ENCODE measurements at regions not wholly inside any gene's neighbourhood (a gene's known extent, or its start where the extent isn't known, plus 50 kb on each side); places are given as distances from the start of the nearest gene placed in this dataset.

DNA sequence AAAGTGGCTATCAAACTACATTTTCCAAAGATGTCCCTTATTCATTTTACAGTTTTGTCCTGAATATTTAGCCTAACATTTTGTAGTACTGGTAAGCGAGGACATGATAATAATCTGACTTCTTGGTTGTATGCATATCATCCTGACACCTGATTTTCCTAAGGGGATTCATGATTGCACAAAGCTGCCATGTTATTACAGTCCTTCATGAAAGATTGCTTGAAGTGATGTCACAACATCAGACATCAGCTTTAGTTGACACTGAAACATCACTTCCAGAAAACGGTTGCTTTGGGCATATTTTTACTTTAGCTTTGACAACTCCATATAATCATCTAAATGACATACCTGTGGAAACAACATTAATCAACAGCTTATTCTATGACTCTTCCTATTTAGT lies 188.7 kb upstream of the PABPC4L start:
- Histone ChIP-seq H3K4me1 (ENCODE audit: control insufficient read depth, extremely low read depth, insufficient read depth, low read length) (no peaks in the 10 kb centered on the region), H4K20me1 (replicated peaks; ENCODE audit: control insufficient read depth, extremely low read depth, insufficient read depth, low read length) (no peaks in the 10 kb centered on the region), H3K4me3 (replicated peaks in 1 of 3; ENCODE audit: insufficient read depth in 1 of 3, low read depth in 1 of 3, low read length in 3 of 3) (no peak overlapping the region), H3K27me3 (ENCODE audit: control insufficient read depth in 2 of 2, insufficient read depth in 2 of 2, low read length in 2 of 2) (no peaks in the 10 kb centered on the region), H2AFZ (ENCODE audit: low read depth, low read length) (no peak overlapping the region), H3K4me2 (ENCODE audit: insufficient read depth, low read length) (no peak overlapping the region), H3K36me3 (ENCODE audit: control insufficient read depth in 2 of 2, extremely low read depth in 1 of 2, insufficient read depth in 2 of 2, low read length in 2 of 2) (no peaks in the 10 kb centered on the region), H3K79me2 (ENCODE audit: control insufficient read depth, insufficient read depth, low read length) (no peaks in the 10 kb centered on the region), H3K9ac (replicated peaks; ENCODE audit: extremely low read depth, insufficient read depth, low read length) (no peak overlapping the region), H3K27ac (ENCODE audit: insufficient read depth, low read depth, low read length) (no peak overlapping the region), H3K9me1 (replicated peaks; ENCODE audit: control insufficient read depth, extremely low read depth, insufficient read depth, low read length) (no peaks in the 10 kb centered on the region), H3K9me3 (replicated peaks; ENCODE audit: control insufficient read depth, insufficient read depth, low read length) (no peaks in the 10 kb centered on the region)
- intact Hi-C loops (cut with micrococcal nuclease) (no loop called here), dilution Hi-C loops (cut with MboI; ENCODE audit: extremely low pct_ligation_motif_present, low sequenced_read_pairs) (no loop called here)
- BruUV-seq (replicated peaks): no TSS peak
- POLR2A ChIA-PET: no interaction called here
- CTCF ChIA-PET: interaction anchor here (0.8 kb wide), 1 partner anchor 9 kb away, joined by 3 read pairs; no protein-coding TSS in a partner anchor
- TF ChIP-seq, protein P1, sequence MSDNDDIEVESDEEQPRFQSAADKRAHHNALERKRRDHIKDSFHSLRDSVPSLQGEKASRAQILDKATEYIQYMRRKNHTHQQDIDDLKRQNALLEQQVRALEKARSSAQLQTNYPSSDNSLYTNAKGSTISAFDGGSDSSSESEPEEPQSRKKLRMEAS (IDR thresholded peaks at IDR 0.05; ENCODE audit: insufficient read depth, insufficient read length): no peak
- TF ChIP-seq JUN (IDR thresholded peaks at IDR 0.05; ENCODE audit: borderline replicate concordance, insufficient read depth, insufficient read length, low read depth) (no peak), GATA2 (IDR thresholded peaks at IDR 0.05; ENCODE audit: insufficient read depth, insufficient read length, low read depth, low read length) (no peak), FOS (IDR thresholded peaks at IDR 0.05; ENCODE audit: borderline replicate concordance, insufficient read depth, low read length) (no peak), POLR2A (IDR thresholded peaks at IDR 0.05; ENCODE audit: low read depth, low read length) (no peak), MYC (IDR thresholded peaks at IDR 0.05; ENCODE audit: low read depth, low read length) (no peak), EZH2 (IDR thresholded peaks at IDR 0.05; ENCODE audit: borderline replicate concordance, low read depth, low read length, severe bottlenecking) (no peak), POLR2AphosphoS5 (IDR thresholded peaks at IDR 0.05; ENCODE audit: insufficient read depth, low read depth, low read length) (no peak)
- TF ChIP-seq, protein P2, sequence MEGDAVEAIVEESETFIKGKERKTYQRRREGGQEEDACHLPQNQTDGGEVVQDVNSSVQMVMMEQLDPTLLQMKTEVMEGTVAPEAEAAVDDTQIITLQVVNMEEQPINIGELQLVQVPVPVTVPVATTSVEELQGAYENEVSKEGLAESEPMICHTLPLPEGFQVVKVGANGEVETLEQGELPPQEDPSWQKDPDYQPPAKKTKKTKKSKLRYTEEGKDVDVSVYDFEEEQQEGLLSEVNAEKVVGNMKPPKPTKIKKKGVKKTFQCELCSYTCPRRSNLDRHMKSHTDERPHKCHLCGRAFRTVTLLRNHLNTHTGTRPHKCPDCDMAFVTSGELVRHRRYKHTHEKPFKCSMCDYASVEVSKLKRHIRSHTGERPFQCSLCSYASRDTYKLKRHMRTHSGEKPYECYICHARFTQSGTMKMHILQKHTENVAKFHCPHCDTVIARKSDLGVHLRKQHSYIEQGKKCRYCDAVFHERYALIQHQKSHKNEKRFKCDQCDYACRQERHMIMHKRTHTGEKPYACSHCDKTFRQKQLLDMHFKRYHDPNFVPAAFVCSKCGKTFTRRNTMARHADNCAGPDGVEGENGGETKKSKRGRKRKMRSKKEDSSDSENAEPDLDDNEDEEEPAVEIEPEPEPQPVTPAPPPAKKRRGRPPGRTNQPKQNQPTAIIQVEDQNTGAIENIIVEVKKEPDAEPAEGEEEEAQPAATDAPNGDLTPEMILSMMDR (IDR thresholded peaks at IDR 0.05; ENCODE audit: extremely low read depth in 1 of 2, insufficient read depth in 1 of 2, low read depth in 1 of 2, low read length in 2 of 2): no peak
- no peak for DNase-seq (ENCODE audit: low read depth, low spot score)
- no peak for FAIRE-seq
